ENCODE measurements at regions not wholly inside any gene's neighbourhood (a gene's known extent, or its start where the extent isn't known, plus 50 kb on each side); places are given as distances from the start of the nearest gene placed in this dataset.

DNA sequence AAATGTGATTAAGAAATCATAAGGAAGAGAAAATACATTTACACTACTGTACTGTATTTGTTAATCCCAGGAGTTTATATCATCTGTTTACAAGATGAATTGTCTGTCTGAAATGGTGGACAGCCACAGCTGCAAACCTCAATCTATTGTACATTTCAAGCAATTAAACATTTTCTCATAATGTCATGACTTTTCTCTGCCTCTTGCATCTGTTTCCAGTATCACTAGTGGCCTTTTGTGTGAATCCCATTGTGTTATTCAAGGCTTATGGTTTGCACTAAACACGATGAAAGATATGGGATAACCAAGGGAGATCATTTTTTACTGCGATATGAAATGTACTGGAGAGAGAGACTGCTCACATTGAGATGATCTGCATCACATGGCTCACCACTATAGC is 200.2 kb upstream of the LRRN1 start:
- TF ChIP-seq, protein P1, sequence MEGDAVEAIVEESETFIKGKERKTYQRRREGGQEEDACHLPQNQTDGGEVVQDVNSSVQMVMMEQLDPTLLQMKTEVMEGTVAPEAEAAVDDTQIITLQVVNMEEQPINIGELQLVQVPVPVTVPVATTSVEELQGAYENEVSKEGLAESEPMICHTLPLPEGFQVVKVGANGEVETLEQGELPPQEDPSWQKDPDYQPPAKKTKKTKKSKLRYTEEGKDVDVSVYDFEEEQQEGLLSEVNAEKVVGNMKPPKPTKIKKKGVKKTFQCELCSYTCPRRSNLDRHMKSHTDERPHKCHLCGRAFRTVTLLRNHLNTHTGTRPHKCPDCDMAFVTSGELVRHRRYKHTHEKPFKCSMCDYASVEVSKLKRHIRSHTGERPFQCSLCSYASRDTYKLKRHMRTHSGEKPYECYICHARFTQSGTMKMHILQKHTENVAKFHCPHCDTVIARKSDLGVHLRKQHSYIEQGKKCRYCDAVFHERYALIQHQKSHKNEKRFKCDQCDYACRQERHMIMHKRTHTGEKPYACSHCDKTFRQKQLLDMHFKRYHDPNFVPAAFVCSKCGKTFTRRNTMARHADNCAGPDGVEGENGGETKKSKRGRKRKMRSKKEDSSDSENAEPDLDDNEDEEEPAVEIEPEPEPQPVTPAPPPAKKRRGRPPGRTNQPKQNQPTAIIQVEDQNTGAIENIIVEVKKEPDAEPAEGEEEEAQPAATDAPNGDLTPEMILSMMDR (IDR thresholded peaks at IDR 0.05) = no peak
- Mint-ChIP-seq H3K27ac (ENCODE audit: unreplicated experiment) (no peak overlapping the region), H3K4me1 (ENCODE audit: unreplicated experiment) (peaks cover 4% of the 10 kb centered on the region), H3K4me3 (ENCODE audit: unreplicated experiment) (no peak overlapping the region), H3K36me3 (ENCODE audit: unreplicated experiment) (no peaks in the 10 kb centered on the region), H3K9me3 (ENCODE audit: unreplicated experiment) (no peaks in the 10 kb centered on the region), H3K27me3 (ENCODE audit: unreplicated experiment) (no peaks in the 10 kb centered on the region)
- DNase-seq (ENCODE audit: extremely low spot score, unreplicated experiment) = no peak

DNA sequence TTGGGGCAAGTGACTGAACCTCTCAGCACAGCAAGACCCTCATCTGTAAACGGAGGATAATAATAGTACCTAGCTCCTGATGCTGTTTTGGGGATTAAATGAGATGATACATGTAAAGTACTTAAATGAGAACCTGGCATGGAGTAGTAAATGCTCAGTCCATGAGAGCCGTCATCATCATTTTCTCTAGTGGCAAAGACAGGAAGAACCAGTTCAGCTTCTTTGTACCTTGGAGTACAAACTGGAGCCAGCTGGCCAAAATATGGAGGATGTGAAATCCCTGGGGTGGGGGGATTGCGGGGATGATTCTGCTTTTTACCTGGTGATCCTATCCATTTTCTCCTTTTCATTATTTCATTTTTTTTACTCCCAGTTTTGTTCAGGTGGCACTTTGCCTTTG is 204.2 kb upstream of the LRRN1 start:
- Mint-ChIP-seq H3K36me3 (ENCODE audit: unreplicated experiment) (no peaks in the 10 kb centered on the region), H3K4me1 (ENCODE audit: unreplicated experiment) (no peaks in the 10 kb centered on the region), H3K4me3 (ENCODE audit: unreplicated experiment) (no peak overlapping the region), H3K27me3 (ENCODE audit: unreplicated experiment) (no peaks in the 10 kb centered on the region), H3K9me3 (ENCODE audit: unreplicated experiment) (peaks cover 9% of the 10 kb centered on the region), H3K27ac (ENCODE audit: unreplicated experiment) (no peak overlapping the region)
- TF ChIP-seq, protein P1 (IDR thresholded peaks at IDR 0.05) = no peak
- DNase-seq (ENCODE audit: extremely low spot score, unreplicated experiment) = no peak

DNA sequence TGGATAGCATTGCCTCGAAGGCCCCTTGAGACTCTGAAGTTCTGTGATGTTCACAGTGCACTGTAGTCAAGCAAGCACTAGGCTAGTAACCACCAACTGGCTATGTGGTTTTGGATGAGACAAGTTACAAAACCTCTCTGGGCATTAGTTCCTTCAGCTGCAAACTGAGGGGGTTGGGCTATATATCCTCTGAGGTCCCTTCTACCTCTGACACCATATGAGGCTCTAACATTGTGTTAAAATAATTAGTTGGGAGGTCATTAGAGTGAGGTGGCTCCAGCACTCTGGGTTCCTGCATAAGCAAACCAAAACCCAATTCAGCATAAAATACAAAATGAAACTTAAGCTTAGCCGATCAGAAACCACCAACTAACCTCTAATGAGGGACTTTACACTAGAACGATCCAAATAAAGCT is 209.5 kb upstream of the LRRN1 start:
- H3K4me3 Mint-ChIP-seq (ENCODE audit: unreplicated experiment) = no peak overlapping the region
- peaks cover 9% of the 10 kb centered on the region for H3K9me3 Mint-ChIP-seq (ENCODE audit: unreplicated experiment)
- H3K4me1 Mint-ChIP-seq (ENCODE audit: unreplicated experiment) = no peaks in the 10 kb centered on the region
- TF ChIP-seq, protein P1 (IDR thresholded peaks at IDR 0.05) = no peak
- no peaks in the 10 kb centered on the region for H3K36me3 Mint-ChIP-seq (ENCODE audit: unreplicated experiment)
- H3K27me3 Mint-ChIP-seq (ENCODE audit: unreplicated experiment) = no peaks in the 10 kb centered on the region
- no peak for DNase-seq (ENCODE audit: extremely low spot score, unreplicated experiment)
- no peak overlapping the region for H3K27ac Mint-ChIP-seq (ENCODE audit: unreplicated experiment)

DNA sequence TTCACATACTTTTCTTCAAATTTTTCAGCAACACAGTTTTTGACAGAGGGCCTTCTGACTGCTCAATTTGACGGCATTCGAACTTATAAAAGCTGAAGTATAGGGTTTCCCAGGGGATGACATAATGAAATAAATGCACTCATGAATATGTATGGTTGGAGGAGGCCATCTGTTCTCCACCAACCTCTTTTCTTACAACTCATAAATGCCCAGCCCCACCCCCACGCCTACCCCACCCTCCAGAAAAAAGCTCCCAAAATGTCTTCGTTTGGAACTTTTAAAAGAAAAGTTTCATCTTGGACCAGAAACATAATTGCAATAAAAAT is 211.6 kb upstream of the LRRN1 start:
- H3K4me1 Mint-ChIP-seq (ENCODE audit: unreplicated experiment) = no peaks in the 10 kb centered on the region
- TF ChIP-seq, protein P1 (IDR thresholded peaks at IDR 0.05) = no peak
- H3K4me3 Mint-ChIP-seq (ENCODE audit: unreplicated experiment) = no peak overlapping the region
- no peaks in the 10 kb centered on the region for H3K36me3 Mint-ChIP-seq (ENCODE audit: unreplicated experiment)
- no peak for DNase-seq (ENCODE audit: extremely low spot score, unreplicated experiment)
- no peak overlapping the region for H3K27ac Mint-ChIP-seq (ENCODE audit: unreplicated experiment)
- no peaks in the 10 kb centered on the region for H3K27me3 Mint-ChIP-seq (ENCODE audit: unreplicated experiment)
- peaks cover 9% of the 10 kb centered on the region for H3K9me3 Mint-ChIP-seq (ENCODE audit: unreplicated experiment)

DNA sequence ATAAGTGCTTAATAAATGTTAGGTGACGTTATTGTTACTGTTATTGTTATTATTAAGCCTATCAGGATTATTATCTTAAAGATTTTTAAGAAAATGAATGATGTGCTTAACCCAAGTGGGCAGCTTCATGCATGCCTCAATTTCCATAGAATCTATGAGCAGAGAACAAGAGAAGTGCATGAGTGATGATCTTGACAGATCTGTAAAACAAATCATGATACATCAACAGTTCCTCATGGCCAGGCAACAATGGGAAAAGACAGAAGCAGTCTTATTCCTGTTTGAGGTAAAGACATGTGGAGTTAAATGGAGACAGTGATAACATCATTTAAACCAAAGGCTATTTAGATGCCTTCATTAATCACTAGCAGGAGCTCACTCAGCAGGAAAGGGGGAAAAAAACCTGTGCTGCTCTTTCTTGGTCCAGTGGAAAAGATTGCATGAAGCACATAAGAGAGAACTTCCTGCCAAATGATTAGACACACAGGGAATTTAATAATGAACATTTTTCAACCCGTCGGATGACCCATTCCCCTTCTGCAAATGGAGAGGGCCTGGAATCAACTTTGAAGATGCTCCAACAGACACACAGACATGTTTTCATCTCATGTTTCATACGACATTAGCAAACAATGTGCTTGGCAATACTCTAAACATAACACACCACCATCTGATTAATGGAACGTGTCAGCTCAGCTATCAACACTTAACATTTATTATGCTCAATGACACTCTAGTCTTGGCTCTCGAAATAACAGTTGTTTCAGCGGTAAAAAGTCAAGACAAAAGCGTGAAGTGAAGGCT is 212.2 kb upstream of the LRRN1 start:
- no peak for DNase-seq (ENCODE audit: extremely low spot score, unreplicated experiment)
- TF ChIP-seq, protein P1 (IDR thresholded peaks at IDR 0.05) = no peak
- no peaks in the 10 kb centered on the region for H3K4me1 Mint-ChIP-seq (ENCODE audit: unreplicated experiment)
- H3K9me3 Mint-ChIP-seq (ENCODE audit: unreplicated experiment) = peaks cover 4% of the 10 kb centered on the region
- no peaks in the 10 kb centered on the region for H3K36me3 Mint-ChIP-seq (ENCODE audit: unreplicated experiment)
- no peak overlapping the region for H3K4me3 Mint-ChIP-seq (ENCODE audit: unreplicated experiment)
- H3K27me3 Mint-ChIP-seq (ENCODE audit: unreplicated experiment) = no peaks in the 10 kb centered on the region
- no peak overlapping the region for H3K27ac Mint-ChIP-seq (ENCODE audit: unreplicated experiment)
